IMR-90 (cell line): ENCODE measurements at regions not wholly inside any gene's neighbourhood (a gene's known extent, or its start where the extent isn't known, plus 50 kb on each side); places are given as distances from the start of the nearest gene placed in this dataset.

Experiments
- ATAC-seq: fragments of 200-7000 bp; cut with Tn5 transposase; 2 replicates; pipeline ENCODE4 v1.9.1; 2020; ENCODE audit warnings: low read depth, mild to moderate bottlenecking, moderate library complexity
- BruUV-seq: library from RNA; stranded (reverse); fragments of 400-500 nt; replicated peaks from 2 replicates; lab custom pipeline; 2021; lab: Mats Ljungman, UMichigan
- CTCF ChIA-PET: fragments of 300-600 bp; formaldehyde crosslinking; extraction: SDS; loops from one replicate; lab custom pipeline; 2021; ENCODE audit warnings: antibody characterized with exemption; lab: Yijun Ruan, JAX
- POLR2A ChIA-PET: fragments of 300-600 bp; sonication (Branson Sonifier 250); formaldehyde crosslinking; loops from one replicate; lab custom pipeline; 2022; ENCODE audit warnings: antibody characterized with exemption; ENCODE audit not compliant: unreplicated experiment; lab: Charles Lee
- DNase-seq: peaks from one replicate; pipeline ENCODE4 v3.0.0; 2013
- H2AFZ ChIP-seq: replicated peaks from 2 replicates; pipeline ENCODE3; 2013; ENCODE audit warnings: low read length, mild to moderate bottlenecking; ENCODE audit not compliant: poor library complexity
- H2AK5ac ChIP-seq: 2 replicates; pipeline ENCODE4 v1.6.1; 2013; ENCODE audit warnings: low read depth, low read length, inconsistent platforms
- H2AK9ac ChIP-seq: replicated peaks from 2 replicates; pipeline ENCODE3; 2013; ENCODE audit warnings: mild to moderate bottlenecking, low read depth, low read length, moderate library complexity; ENCODE audit not compliant: poor library complexity
- H2BK120ac ChIP-seq: 2 replicates; pipeline ENCODE4 v1.6.1; 2013; ENCODE audit warnings: low read depth, low read length, inconsistent platforms
- H2BK15ac ChIP-seq: 3 replicates; pipeline ENCODE4 v1.6.1; 2013; ENCODE audit warnings: low read depth, low read length, inconsistent platforms
- H2BK20ac ChIP-seq: 2 replicates; pipeline ENCODE4 v1.6.1; 2013; ENCODE audit warnings: low read depth, mild to moderate bottlenecking, inconsistent platforms, low read length, moderate library complexity
- H2BK5ac ChIP-seq: 2 replicates; pipeline ENCODE4 v1.6.1; 2013; ENCODE audit warnings: mild to moderate bottlenecking, low read depth, low read length, inconsistent platforms; ENCODE audit not compliant: poor library complexity, severe bottlenecking
- H3K14ac ChIP-seq: replicated peaks from 2 replicates; pipeline ENCODE4 v1.6.1; 2013; ENCODE audit warnings: low read depth, low read length, inconsistent platforms
- H3K18ac ChIP-seq: 2 replicates; pipeline ENCODE4 v1.6.1; 2013; ENCODE audit warnings: low read depth, low read length, control low read depth
- H3K23ac ChIP-seq: 2 replicates; pipeline ENCODE4 v1.6.1; 2013; ENCODE audit warnings: low read depth, low read length, inconsistent platforms
- H3K27ac ChIP-seq: 2 replicates; pipeline ENCODE4 v1.5.1; 2013; ENCODE audit warnings: mild to moderate bottlenecking, control low read depth, low read length; ENCODE audit not compliant: insufficient read depth
- H3K27me3 ChIP-seq: 2 replicates; pipeline ENCODE4 v1.6.1; 2013; ENCODE audit warnings: low read length; ENCODE audit not compliant: control insufficient read depth, insufficient read depth
- H3K36me3 ChIP-seq: 2 replicates; pipeline ENCODE4 v1.6.1; 2013; ENCODE audit warnings: low read length, mixed read lengths; ENCODE audit not compliant: control insufficient read depth, insufficient read depth
- H3K4ac ChIP-seq: 2 replicates; pipeline ENCODE4 v1.6.1; 2013; ENCODE audit warnings: low read depth, low read length, inconsistent platforms
- H3K4me1 ChIP-seq: 2 replicates; pipeline ENCODE4 v1.6.1; 2013; ENCODE audit warnings: low read length, mixed read lengths; ENCODE audit not compliant: control insufficient read depth, insufficient read depth
- H3K4me2 ChIP-seq: 2 replicates; pipeline ENCODE4 v1.6.1; 2013; ENCODE audit warnings: low read depth, mild to moderate bottlenecking, control low read depth, low read length, moderate library complexity
- H3K4me3 ChIP-seq: 2 replicates; pipeline ENCODE4 v1.5.1; 2013; ENCODE audit warnings: low read depth, mild to moderate bottlenecking, control low read depth, low read length, moderate library complexity; ENCODE audit not compliant: insufficient read depth
- H3K56ac ChIP-seq: 2 replicates; pipeline ENCODE4 v1.6.1; 2013; ENCODE audit warnings: low read length, inconsistent platforms; ENCODE audit not compliant: insufficient read depth; ENCODE audit errors: extremely low read depth
- H3K79me1 ChIP-seq, 2 experiments: 2 replicates each; pipeline ENCODE4 v1.6.1; 2013; ENCODE audit warnings: low read length in 2 of 2, inconsistent platforms in 1 of 2, low read depth in 1 of 2
- H3K9ac ChIP-seq: 2 replicates; pipeline ENCODE4 v1.6.1; 2013; ENCODE audit warnings: low read depth, low read length, control low read depth
- H3K9me1 ChIP-seq: 2 replicates; pipeline ENCODE4 v1.6.1; 2013; ENCODE audit warnings: low read length, inconsistent platforms; ENCODE audit not compliant: insufficient read depth
- H3K9me3 ChIP-seq: 2 replicates; pipeline ENCODE4 v1.6.1; 2013; ENCODE audit warnings: low read length; ENCODE audit not compliant: control insufficient read depth, insufficient read depth
- H4K20me1 ChIP-seq: 2 replicates; pipeline ENCODE4 v1.6.1; 2013; ENCODE audit warnings: low read length, inconsistent platforms; ENCODE audit not compliant: insufficient read depth
- H4K5ac ChIP-seq: 2 replicates; pipeline ENCODE4 v1.6.1; 2013; ENCODE audit warnings: mild to moderate bottlenecking, low read depth, low read length, control low read depth
- H4K8ac ChIP-seq, 2 experiments: 2 replicates each; pipeline ENCODE4 v1.6.1; 2013; ENCODE audit warnings: low read depth in 2 of 2, low read length in 2 of 2, control low read depth in 1 of 2, inconsistent platforms in 1 of 2
- H4K91ac ChIP-seq: 2 replicates; pipeline ENCODE4 v1.6.1; 2013; ENCODE audit warnings: low read depth, low read length, inconsistent platforms; ENCODE audit not compliant: insufficient read depth
- CEBPB ChIP-seq: IDR thresholded peaks from 2 replicates; pipeline ENCODE4 v1.6.1; 2012; ENCODE audit warnings: low read depth, low read length, improper control_type of control experiment
- CHD1 ChIP-seq: IDR thresholded peaks from 2 replicates; pipeline ENCODE4 v1.6.1; 2012; ENCODE audit warnings: low read depth, low read length, improper control_type of control experiment
- MAFK ChIP-seq: IDR thresholded peaks from 2 replicates; pipeline ENCODE4 v1.6.1; 2012; ENCODE audit warnings: low read depth, low read length, improper control_type of control experiment
- MAZ ChIP-seq: IDR thresholded peaks from 2 replicates; pipeline ENCODE4 v1.6.1; 2012; ENCODE audit warnings: low read depth, mild to moderate bottlenecking, low read length, improper control_type of control experiment, moderate library complexity, borderline replicate concordance
- MXI1 ChIP-seq: IDR thresholded peaks from 2 replicates; pipeline ENCODE4 v1.6.1; 2012; ENCODE audit warnings: low read depth, mild to moderate bottlenecking, low read length, moderate library complexity, borderline replicate concordance
- RAD21 ChIP-seq: IDR thresholded peaks from 2 replicates; pipeline ENCODE4 v1.6.1; 2012; ENCODE audit warnings: low read length, improper control_type of control experiment
- WGBS, 2 experiments: methylation state at CpG; one replicate each; pipeline versions ENCODE4 v1.1.5 to v1.1.7; 2013; ENCODE audit warnings: missing lambda C conversion rate in 2 of 2; ENCODE audit not compliant: insufficient read length in 1 of 2; ENCODE audit errors: extremely low coverage in 2 of 2; 5-methylcytosine and 5-hydroxymethylcytosine counted together
- dilution Hi-C: fragments of 300-500 bp; cut with HindIII; formaldehyde crosslinking; loops from one replicate; pipeline ENCODE4 v1.14.3; 2018; ENCODE audit warnings: low sequenced_read_pairs; ENCODE audit not compliant: unreplicated experiment
- in situ Hi-C: fragments of 300-500 bp; cut with MboI; formaldehyde crosslinking; loops from 3 replicates; pipeline ENCODE4 v1.14.3; 2019; ENCODE audit warnings: low sequenced_read_pairs, inconsistent platforms, mixed read lengths
- intact Hi-C: fragments of 100-400 bp; cut with micrococcal nuclease; formaldehyde crosslinking; loops from 2 replicates; pipeline ENCODE4 v1.10.0; 2022
- TF ChIP-seq, protein P1 (sequence below): conservative IDR thresholded peaks from 2 replicates; pipeline ENCODE4 v1.5.1; 2012; ENCODE audit warnings: mild to moderate bottlenecking, low read depth, low read length, improper control_type of control experiment
- TF ChIP-seq, protein P2 (sequence below): fragments of 150-350 bp; IDR thresholded peaks from 2 replicates; pipeline ENCODE4 v1.6.1; 2017; ENCODE audit warnings: mild to moderate bottlenecking, antibody characterized with exemption, low read length, low read depth

DNA sequence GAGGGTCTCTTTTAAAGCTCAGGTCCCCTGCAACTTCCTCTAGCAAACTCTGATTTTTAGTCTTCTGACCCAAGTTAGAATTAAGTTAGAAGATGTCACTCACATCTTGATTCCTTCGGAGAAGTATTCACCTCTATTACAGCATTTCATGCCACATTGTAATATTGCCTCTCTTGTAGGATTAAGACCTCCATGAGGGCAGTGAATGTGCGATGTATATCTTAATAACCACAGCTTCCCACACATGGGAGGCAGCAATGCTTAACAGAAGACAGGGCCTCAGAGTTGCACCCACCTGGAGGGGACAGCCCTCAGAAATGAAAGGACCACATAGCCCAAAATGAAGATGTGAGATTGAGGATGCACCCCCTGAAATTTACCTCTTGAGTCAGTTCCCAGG, 270.3 kb downstream of the HTR7 start:
- no peak for DNase-seq
- Histone ChIP-seq H2BK15ac (no peak overlapping the region), H2AFZ (no peak overlapping the region), H3K36me3 (no peaks in the 10 kb centered on the region), H3K14ac (no peak overlapping the region), H3K27me3 (peaks cover 4% of the 10 kb centered on the region), H4K5ac (no peak overlapping the region), H4K20me1 (no peaks in the 10 kb centered on the region), H2BK5ac (no peak overlapping the region), H2BK120ac (no peak overlapping the region), H3K27ac (no peak overlapping the region), H2BK20ac (no peak overlapping the region), H3K9me1 (no peaks in the 10 kb centered on the region; the same call in 1 of the 2 replicates), H3K4me3 (no peak overlapping the region), H4K91ac (no peak overlapping the region), H3K18ac (no peak overlapping the region), H3K9me3 (no peaks in the 10 kb centered on the region), H3K4me2 (no peak overlapping the region), H3K4ac (no peak overlapping the region; the same call in 1 of the 2 replicates), H2AK9ac (no peak overlapping the region), H3K79me1 (no peaks in the 10 kb centered on the region), H3K9ac (no peak overlapping the region), H4K8ac (no peak overlapping the region), H3K23ac (no peak overlapping the region), H3K56ac (no peak overlapping the region), H3K4me1 (no peaks in the 10 kb centered on the region), H2AK5ac (no peak overlapping the region)
- WGBS, 2 experiments: no CpG with 5 or more reads among the region's 2 CpGs
- TF ChIP-seq MAFK: no peak
- no peak for TF ChIP-seq RAD21
- TF ChIP-seq, protein P1, sequence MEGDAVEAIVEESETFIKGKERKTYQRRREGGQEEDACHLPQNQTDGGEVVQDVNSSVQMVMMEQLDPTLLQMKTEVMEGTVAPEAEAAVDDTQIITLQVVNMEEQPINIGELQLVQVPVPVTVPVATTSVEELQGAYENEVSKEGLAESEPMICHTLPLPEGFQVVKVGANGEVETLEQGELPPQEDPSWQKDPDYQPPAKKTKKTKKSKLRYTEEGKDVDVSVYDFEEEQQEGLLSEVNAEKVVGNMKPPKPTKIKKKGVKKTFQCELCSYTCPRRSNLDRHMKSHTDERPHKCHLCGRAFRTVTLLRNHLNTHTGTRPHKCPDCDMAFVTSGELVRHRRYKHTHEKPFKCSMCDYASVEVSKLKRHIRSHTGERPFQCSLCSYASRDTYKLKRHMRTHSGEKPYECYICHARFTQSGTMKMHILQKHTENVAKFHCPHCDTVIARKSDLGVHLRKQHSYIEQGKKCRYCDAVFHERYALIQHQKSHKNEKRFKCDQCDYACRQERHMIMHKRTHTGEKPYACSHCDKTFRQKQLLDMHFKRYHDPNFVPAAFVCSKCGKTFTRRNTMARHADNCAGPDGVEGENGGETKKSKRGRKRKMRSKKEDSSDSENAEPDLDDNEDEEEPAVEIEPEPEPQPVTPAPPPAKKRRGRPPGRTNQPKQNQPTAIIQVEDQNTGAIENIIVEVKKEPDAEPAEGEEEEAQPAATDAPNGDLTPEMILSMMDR: no peak
- TF ChIP-seq, protein P2, sequence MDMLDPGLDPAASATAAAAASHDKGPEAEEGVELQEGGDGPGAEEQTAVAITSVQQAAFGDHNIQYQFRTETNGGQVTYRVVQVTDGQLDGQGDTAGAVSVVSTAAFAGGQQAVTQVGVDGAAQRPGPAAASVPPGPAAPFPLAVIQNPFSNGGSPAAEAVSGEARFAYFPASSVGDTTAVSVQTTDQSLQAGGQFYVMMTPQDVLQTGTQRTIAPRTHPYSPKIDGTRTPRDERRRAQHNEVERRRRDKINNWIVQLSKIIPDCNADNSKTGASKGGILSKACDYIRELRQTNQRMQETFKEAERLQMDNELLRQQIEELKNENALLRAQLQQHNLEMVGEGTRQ: no peak
- no peak for TF ChIP-seq MAZ
- no peak for TF ChIP-seq MXI1
- no peak for TF ChIP-seq CHD1
- no peak for TF ChIP-seq CEBPB
- intact Hi-C loops (no loop called here), dilution Hi-C loops (no loop called here), in situ Hi-C loops (loop anchor here (10.0 kb wide), 1 partner anchor 1163 kb away; no protein-coding TSS in a partner anchor)
- peak; percentile 21; the same call in 1 of the 2 replicates for ATAC-seq
- ChIA-PET CTCF (no interaction called here), POLR2A (no interaction called here)
- no TSS peak for BruUV-seq
